GM18520 (cell line): ENCODE measurements at regions not wholly inside any gene's neighbourhood (a gene's known extent, or its start where the extent isn't known, plus 50 kb on each side); places are given as distances from the start of the nearest gene placed in this dataset.
A peak's percentile ranks its signal among the peaks of the same experiment; 100 is the strongest.

Experiments used
- ATAC-seq: cut with Tn5 transposase; IDR thresholded peaks from one replicate; pipeline ENCODE4 v1.9.1; 2021; ENCODE audit not compliant: unreplicated experiment

- no peak for ATAC-seq
These were observed 145.6 kb downstream of the DYRK2 start for GRCh38 chr12:67794161-67794560.

- ATAC-seq = no peak
These were observed 146.7 kb downstream of the DYRK2 start for GRCh38 chr12:67795236-67795635.

GRCh38 chr12:67797185-67797741 is 148.7 kb downstream of the DYRK2 start:
- no peak for ATAC-seq

GRCh38 chr12:67797753-67798152 is 149.2 kb downstream of the DYRK2 start:
- no peak for ATAC-seq

GRCh38 chr12:67798768-67799167 is 150.2 kb downstream of the DYRK2 start:
- ATAC-seq = no peak

- ATAC-seq = no peak
These were observed 154.2 kb downstream of the DYRK2 start for GRCh38 chr12:67802731-67803130.

GRCh38 chr12:67803278-67803993 is 154.9 kb downstream of the DYRK2 start:
- no peak for ATAC-seq

- no peak for ATAC-seq
These were observed 155.6 kb downstream of the DYRK2 start for GRCh38 chr12:67804168-67804567.

GRCh38 chr12:67807814-67808213 is 159.3 kb downstream of the DYRK2 start:
- no peak for ATAC-seq

- ATAC-seq = no peak
These were observed 161.6 kb downstream of the DYRK2 start for GRCh38 chr12:67810166-67810565.

- ATAC-seq = no peak
These were observed 163.2 kb downstream of the DYRK2 start for GRCh38 chr12:67811437-67812361.

GRCh38 chr12:67813456-67813904 is 164.9 kb downstream of the DYRK2 start:
- ATAC-seq = no peak

- no peak for ATAC-seq
These were observed 167.7 kb downstream of the DYRK2 start for GRCh38 chr12:67816269-67816668.

GRCh38 chr12:67818459-67818903 is 169.9 kb downstream of the DYRK2 start:
- ATAC-seq = no peak

GRCh38 chr12:67819902-67820301 is 169.3 kb upstream of the IFNG-AS1 start:
- ATAC-seq = no peak

- no peak for ATAC-seq
These were observed 168.6 kb upstream of the IFNG-AS1 start for GRCh38 chr12:67820694-67821093.

GRCh38 chr12:67822826-67823225 is 166.4 kb upstream of the IFNG-AS1 start:
- no peak for ATAC-seq

GRCh38 chr12:67826148-67826547 is 163.1 kb upstream of the IFNG-AS1 start:
- no peak for ATAC-seq

GRCh38 chr12:67826946-67827720 is 162.1 kb upstream of the IFNG-AS1 start:
- ATAC-seq = no peak

- ATAC-seq = peak; percentile 77
These were observed 161.3 kb upstream of the IFNG-AS1 start for GRCh38 chr12:67827820-67828383.

- ATAC-seq = no peak
These were observed 159.4 kb upstream of the IFNG-AS1 start for GRCh38 chr12:67829896-67830295.
